Endothelial cell of umbilical vein (primary cell): ENCODE measurements at regions not wholly inside any gene's neighbourhood (a gene's known extent, or its start where the extent isn't known, plus 50 kb on each side); places are given as distances from the start of the nearest gene placed in this dataset.

Experiments used
- BruUV-seq: library from RNA; stranded (reverse); fragments of 400-500 nt; replicated peaks from 2 replicates; lab custom pipeline; 2021; lab: Mats Ljungman, UMichigan
- CTCF ChIA-PET: fragments of 300-600, 350-600 bp; sonication (Branson Sonifier 250); formaldehyde crosslinking; loops from one replicate; lab custom pipeline; 2021; ENCODE audit warnings: antibody characterized with exemption, inconsistent platforms; lab: Charles Lee
- POLR2A ChIA-PET: fragments of 300-600, 350-600 bp; sonication (Branson Sonifier 250); formaldehyde crosslinking; loops from one replicate; lab custom pipeline; 2021; ENCODE audit warnings: antibody characterized with exemption, inconsistent platforms; lab: Charles Lee
- DNase-seq: peaks from one replicate; pipeline ENCODE4 v3.0.0-alpha.2; 2011; ENCODE audit warnings: low read depth, low spot score
- FAIRE-seq: peaks from 2 replicates; lab custom pipeline; 2011; peaks lifted over from hg19 to GRCh38; lab: Jason Lieb, UNC
- H2AFZ ChIP-seq: 2 replicates; pipeline ENCODE4 v1.6.0; 2012; ENCODE audit warnings: low read depth, low read length, control low read depth, inconsistent platforms
- H3K27ac ChIP-seq: 2 replicates; pipeline ENCODE4 v1.5.1; 2011; ENCODE audit warnings: low read depth, mild to moderate bottlenecking, control low read depth, low read length, moderate library complexity; ENCODE audit not compliant: insufficient read depth
- H3K27me3 ChIP-seq, 2 experiments: 2 replicates each; pipeline versions ENCODE4 v1.6.0 to v1.6.1; 2011; ENCODE audit warnings: low read length in 2 of 2, mixed read lengths in 1 of 2; ENCODE audit not compliant: control insufficient read depth in 2 of 2, insufficient read depth in 2 of 2
- H3K36me3 ChIP-seq, 2 experiments: 2 replicates in 1 of 2; 3 replicates in 1 of 2; pipeline ENCODE4 v1.5.1; 2011; ENCODE audit warnings: low read length in 2 of 2, mild to moderate bottlenecking in 1 of 2, moderate library complexity in 1 of 2; ENCODE audit not compliant: control insufficient read depth in 2 of 2, insufficient read depth in 2 of 2; ENCODE audit errors: extremely low read depth in 1 of 2
- H3K4me1 ChIP-seq: 3 replicates; pipeline ENCODE4 v1.5.1; 2011; ENCODE audit warnings: mild to moderate bottlenecking, low read length; ENCODE audit not compliant: control insufficient read depth, insufficient read depth; ENCODE audit errors: extremely low read depth
- H3K4me2 ChIP-seq: 2 replicates; pipeline ENCODE4 v1.6.1; 2011; ENCODE audit warnings: low read length, control low read depth, mixed read lengths; ENCODE audit not compliant: insufficient read depth
- H3K4me3 ChIP-seq, 3 experiments: fragments of 200-600 bp in 1 of 3; sonication (generic), shearing (Covaris generic) in 1 of 3; replicated peaks in 1 of 3; 2 replicates each; pipeline ENCODE4 v1.5.1; 2011 to 2016; ENCODE audit warnings: control low read depth in 3 of 3, low read length in 3 of 3, mild to moderate bottlenecking in 2 of 3, inconsistent platforms in 1 of 3, low read depth in 1 of 3, moderate library complexity in 1 of 3; ENCODE audit not compliant: insufficient read depth in 1 of 3
- H3K79me2 ChIP-seq: 2 replicates; pipeline ENCODE4 v1.6.0; 2012; ENCODE audit warnings: low read length, inconsistent platforms; ENCODE audit not compliant: control insufficient read depth, insufficient read depth
- H3K9ac ChIP-seq: replicated peaks from 2 replicates; pipeline ENCODE3; 2011; ENCODE audit warnings: low read length, control low read depth; ENCODE audit not compliant: insufficient read depth; ENCODE audit errors: extremely low read depth
- H3K9me1 ChIP-seq: replicated peaks from 3 replicates; pipeline ENCODE4 v1.6.0; 2011; ENCODE audit warnings: mild to moderate bottlenecking, low read length; ENCODE audit not compliant: control insufficient read depth, insufficient read depth; ENCODE audit errors: extremely low read depth
- H3K9me3 ChIP-seq: replicated peaks from 2 replicates; pipeline ENCODE4 v1.5.1; 2012; ENCODE audit warnings: low read length, inconsistent platforms; ENCODE audit not compliant: control insufficient read depth, insufficient read depth
- H4K20me1 ChIP-seq: replicated peaks from 2 replicates; pipeline ENCODE3; 2011; ENCODE audit warnings: mild to moderate bottlenecking, low read length; ENCODE audit not compliant: control insufficient read depth, insufficient read depth; ENCODE audit errors: extremely low read depth
- CTCF ChIP-seq, 2 donors: IDR thresholded peaks; 1 replicate in 1 of 2; 2 replicates in 1 of 2; pipeline ENCODE4 v1.5.1; 2011; ENCODE audit warnings: low read length in 2 of 2, mild to moderate bottlenecking in 2 of 2, moderate library complexity in 2 of 2, control low read depth in 1 of 2, inconsistent platforms in 1 of 2, low read depth in 1 of 2; ENCODE audit not compliant: insufficient read depth in 1 of 2; ENCODE audit errors: extremely low read depth in 1 of 2
- EZH2 ChIP-seq: IDR thresholded peaks from 2 replicates; pipeline ENCODE4 v1.6.1; 2012; ENCODE audit warnings: borderline replicate concordance, low read depth, mild to moderate bottlenecking, moderate library complexity, low read length, inconsistent platforms; ENCODE audit not compliant: severe bottlenecking
- FOS ChIP-seq: IDR thresholded peaks from 2 replicates; pipeline ENCODE4 v1.6.1; 2011; ENCODE audit warnings: mild to moderate bottlenecking, low read length, moderate library complexity, borderline replicate concordance; ENCODE audit not compliant: insufficient read depth
- GATA2 ChIP-seq: IDR thresholded peaks from 2 replicates; pipeline ENCODE4 v1.7.0; 2011; ENCODE audit warnings: low read depth, mild to moderate bottlenecking, moderate library complexity, mixed read lengths, low read length; ENCODE audit not compliant: insufficient read length, insufficient read depth
- JUN ChIP-seq: IDR thresholded peaks from 2 replicates; pipeline ENCODE4 v1.6.1; 2011; ENCODE audit warnings: borderline replicate concordance, low read depth; ENCODE audit not compliant: insufficient read length, insufficient read depth
- MAX ChIP-seq: IDR thresholded peaks from 2 replicates; pipeline ENCODE4 v1.6.1; 2011; ENCODE audit not compliant: insufficient read depth, insufficient read length
- MYC ChIP-seq: IDR thresholded peaks from one replicate; pipeline ENCODE4 v1.6.1; 2011; ENCODE audit warnings: mild to moderate bottlenecking, low read depth, low read length
- POLR2A ChIP-seq: IDR thresholded peaks from 2 replicates; pipeline ENCODE4 v1.6.1; 2012; ENCODE audit warnings: low read depth, mild to moderate bottlenecking, control low read depth, low read length
- POLR2AphosphoS5 ChIP-seq: IDR thresholded peaks from 2 replicates; pipeline ENCODE4 v1.6.1; 2012; ENCODE audit warnings: low read depth, mild to moderate bottlenecking, control low read depth, low read length, moderate library complexity; ENCODE audit not compliant: insufficient read depth
- dilution Hi-C: fragments of 300-500 bp; cut with MboI; formaldehyde crosslinking; loops from one replicate; pipeline ENCODE4 v1.15.0; 2019; ENCODE audit warnings: low sequenced_read_pairs; ENCODE audit not compliant: extremely low pct_ligation_motif_present
- intact Hi-C: fragments of 100-400 bp; cut with micrococcal nuclease; formaldehyde crosslinking; loops from one replicate; pipeline ENCODE4 v1.10.0; 2022

- intact Hi-C loops (loop anchor here (10.0 kb wide), 1 partner anchor 1106 kb away; no protein-coding TSS in a partner anchor), dilution Hi-C loops (no loop called here)
- H3K27ac ChIP-seq: no peak overlapping the region
- no peaks in the 10 kb centered on the region for H3K9me3 ChIP-seq
- no peak overlapping the region for H3K4me2 ChIP-seq
- H3K9me1 ChIP-seq: no peaks in the 10 kb centered on the region
- no peaks in the 10 kb centered on the region for H3K4me1 ChIP-seq
- no peaks in the 10 kb centered on the region for H4K20me1 ChIP-seq
- H3K79me2 ChIP-seq: no peaks in the 10 kb centered on the region
- ChIA-PET POLR2A (no interaction called here), CTCF (no interaction called here)
- no TSS peak for BruUV-seq
- H3K4me3 ChIP-seq: no peak overlapping the region
- no peaks in the 10 kb centered on the region for H3K27me3 ChIP-seq
- H3K9ac ChIP-seq: no peak overlapping the region
- no peak for FAIRE-seq
- H2AFZ ChIP-seq: no peak overlapping the region
- TF ChIP-seq MYC: no peak
- no peak for TF ChIP-seq MAX
- no peak for TF ChIP-seq POLR2A
- TF ChIP-seq FOS: no peak
- no peak for TF ChIP-seq EZH2
- TF ChIP-seq JUN: no peak
- no peak for TF ChIP-seq CTCF (IDR thresholded peaks at IDR 0.05; ENCODE audit: extremely low read depth in 1 of 2, insufficient read depth in 1 of 2, low read depth in 1 of 2, low read length in 2 of 2)
- TF ChIP-seq POLR2AphosphoS5: no peak
- TF ChIP-seq GATA2: no peak
- no peak for DNase-seq
- H3K36me3 ChIP-seq: no peaks in the 10 kb centered on the region
These were observed 526.9 kb downstream of the EFNB2 start for GRCh38 chr13:106008540-106008939.
